HUDEP-2 (cell line): ENCODE measurements at regions not wholly inside any gene's neighbourhood (a gene's known extent, or its start where the extent isn't known, plus 50 kb on each side); places are given as distances from the start of the nearest gene placed in this dataset.

Experiments
- DNase-seq, 76 experiments: peaks; one replicate each; lab custom pipeline; 2025; ENCODE audit not compliant: unreplicated experiment in 76 of 76; lab: John Stamatoyannopoulos, UW

GRCh38 chr1:90561103-90561783 is 155.9 kb downstream of the BARHL2 start:
- no peak for DNase-seq

GRCh38 chr1:90558754-90559378 is 158.2 kb downstream of the BARHL2 start:
- DNase-seq, result no peak

- no peak for DNase-seq
Observed at GRCh38 chr1:90558126-90558525, 159.0 kb downstream of the BARHL2 start.

GRCh38 chr1:90557706-90558105 is 159.4 kb downstream of the BARHL2 start:
- no peak for DNase-seq

- DNase-seq, result no peak
Observed at GRCh38 chr1:90550626-90551406, 166.3 kb downstream of the BARHL2 start.

GRCh38 chr1:90544356-90544755 is 172.7 kb downstream of the BARHL2 start:
- no peak for DNase-seq

- no peak for DNase-seq
Observed at GRCh38 chr1:90537606-90538362, 179.3 kb downstream of the BARHL2 start.

GRCh38 chr1:90534663-90535295 is 182.3 kb downstream of the BARHL2 start:
- no peak for DNase-seq

- no peak for DNase-seq
Observed at GRCh38 chr1:90534116-90534515, 183.0 kb downstream of the BARHL2 start.

- no peak for DNase-seq
Observed at GRCh38 chr1:90526954-90527353, 190.1 kb downstream of the BARHL2 start.

GRCh38 chr1:90522432-90522831 is 194.7 kb downstream of the BARHL2 start:
- no peak for DNase-seq

GRCh38 chr1:90513956-90514355 is 203.1 kb downstream of the BARHL2 start:
- no peak for DNase-seq

- no peak for DNase-seq
Observed at GRCh38 chr1:90512441-90512840, 204.7 kb downstream of the BARHL2 start.

- no peak for DNase-seq
Observed at GRCh38 chr1:90510143-90510542, 207.0 kb downstream of the BARHL2 start.

GRCh38 chr1:90509225-90510048 is 207.7 kb downstream of the BARHL2 start:
- no peak for DNase-seq

GRCh38 chr1:90508376-90509167 is 208.5 kb downstream of the BARHL2 start:
- no peak for DNase-seq

- DNase-seq, result no peak
Observed at GRCh38 chr1:90507173-90507572, 209.9 kb downstream of the BARHL2 start.

- no peak for DNase-seq
Observed at GRCh38 chr1:90505806-90506205, 211.3 kb downstream of the BARHL2 start.

- DNase-seq, result no peak
Observed at GRCh38 chr1:90504509-90504908, 212.6 kb downstream of the BARHL2 start.
